Esophagus (tissue), 2 donors: ENCODE measurements at regions not wholly inside any gene's neighbourhood (a gene's known extent, or its start where the extent isn't known, plus 50 kb on each side); places are given as distances from the start of the nearest gene placed in this dataset.

Experiments
- H3K27ac ChIP-seq, 2 donors: one replicate each; pipeline ENCODE4 v1.5.1; 2013; ENCODE audit warnings: low read depth in 2 of 2, mild to moderate bottlenecking in 2 of 2, inconsistent platforms in 1 of 2, low read length in 1 of 2, moderate library complexity in 1 of 2
- H3K27me3 ChIP-seq, 2 donors: one replicate each; pipeline ENCODE4 v1.6.1; 2013; ENCODE audit warnings: low read length in 2 of 2, control low read depth in 1 of 2, mild to moderate bottlenecking in 1 of 2; ENCODE audit not compliant: insufficient read depth in 2 of 2, control insufficient read depth in 1 of 2
- H3K36me3 ChIP-seq, 2 donors: one replicate each; pipeline ENCODE4 v1.6.1; 2013; ENCODE audit warnings: low read length in 1 of 2; ENCODE audit not compliant: control insufficient read depth in 2 of 2, insufficient read depth in 2 of 2
- H3K4me1 ChIP-seq, 2 donors: one replicate each; pipeline ENCODE4 v1.6.1; 2013; ENCODE audit warnings: low read length in 1 of 2; ENCODE audit not compliant: control insufficient read depth in 2 of 2, insufficient read depth in 2 of 2
- H3K4me3 ChIP-seq, 2 donors: one replicate each; pipeline ENCODE4 v1.5.1; 2013; ENCODE audit warnings: low read length in 2 of 2, mild to moderate bottlenecking in 2 of 2, low read depth in 1 of 2, moderate library complexity in 1 of 2
- H3K9me3 ChIP-seq, 2 donors: one replicate each; pipeline ENCODE4 v1.6.1; 2013; ENCODE audit warnings: mild to moderate bottlenecking in 2 of 2, low read depth in 1 of 2, low read length in 1 of 2, moderate library complexity in 1 of 2; ENCODE audit not compliant: control insufficient read depth in 2 of 2, insufficient read depth in 1 of 2
- WGBS, 2 donors: extraction: QIAGEN DNeasy Blood & Tissue Kit; methylation state at CpG; one replicate each; pipeline ENCODE4 v1.1.7; 2013; 5-methylcytosine and 5-hydroxymethylcytosine counted together
- donor health status: healthy with polysubstance abuse.
- donor health status: Bipolar disorder and iron deficiency.

GRCh38 chr20:40438161-40438830 lies 250.7 kb downstream of the MAFB start:
- H3K4me1 ChIP-seq: peaks cover 0 to 5% of the 10 kb centered on the region in 2 donors
- no peaks in the 10 kb centered on the region for H3K36me3 ChIP-seq
- H3K27ac ChIP-seq: no peak overlapping the region
- no peak overlapping the region for H3K4me3 ChIP-seq
- 79 to 81% methylated on average over 8 of the region's 8 CpGs for WGBS, 2 donors
- no peaks in the 10 kb centered on the region for H3K9me3 ChIP-seq
- H3K27me3 ChIP-seq: no peaks in the 10 kb centered on the region

GRCh38 chr20:40436011-40436410 lies 253.0 kb downstream of the MAFB start:
- 96 to 98% methylated on average over 1 of the region's 1 CpG for WGBS, 2 donors
- Histone ChIP-seq H3K9me3 (no peaks in the 10 kb centered on the region), H3K36me3 (no peaks in the 10 kb centered on the region), H3K4me3 (no peak overlapping the region), H3K27me3 (no peaks in the 10 kb centered on the region), H3K4me1 (no peaks in the 10 kb centered on the region), H3K27ac (no peak overlapping the region)

GRCh38 chr20:40435146-40435895 lies 253.7 kb downstream of the MAFB start:
- H3K27me3 ChIP-seq: no peaks in the 10 kb centered on the region
- H3K4me3 ChIP-seq: no peak overlapping the region
- H3K9me3 ChIP-seq: no peaks in the 10 kb centered on the region
- no peak overlapping the region for H3K27ac ChIP-seq
- H3K4me1 ChIP-seq: no peaks in the 10 kb centered on the region
- H3K36me3 ChIP-seq: no peaks in the 10 kb centered on the region
- 79 to 81% methylated on average over 4 of the region's 4 CpGs for WGBS, 2 donors

DNA sequence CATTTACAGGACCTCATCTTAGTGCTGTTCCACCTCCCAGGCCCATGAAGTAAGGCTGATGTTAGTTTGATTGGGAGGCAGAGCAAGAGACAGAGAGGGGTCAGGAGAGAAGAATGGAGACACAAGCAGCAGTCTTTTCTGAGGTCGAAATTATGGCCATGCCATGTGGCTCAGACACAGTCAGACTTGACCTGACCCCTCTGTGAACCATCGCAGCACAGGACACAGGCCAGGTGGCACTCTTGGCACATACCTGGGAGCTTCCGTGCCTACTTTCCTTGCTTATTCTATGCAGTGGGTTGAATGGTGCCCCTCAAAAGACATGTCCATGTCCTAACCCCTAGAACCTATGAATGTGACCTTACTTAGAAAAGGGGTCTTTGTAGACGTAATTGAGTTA lies 254.9 kb downstream of the MAFB start:
- no peaks in the 10 kb centered on the region for H3K9me3 ChIP-seq
- no peaks in the 10 kb centered on the region for H3K4me1 ChIP-seq
- no peaks in the 10 kb centered on the region for H3K36me3 ChIP-seq
- no peaks in the 10 kb centered on the region for H3K27me3 ChIP-seq
- H3K27ac ChIP-seq: no peak overlapping the region
- no peak overlapping the region for H3K4me3 ChIP-seq
- WGBS, 2 donors: 81 to 86% methylated on average over 4 of the region's 4 CpGs

- no peak overlapping the region for H3K27ac ChIP-seq
- H3K4me1 ChIP-seq: no peaks in the 10 kb centered on the region
- no peaks in the 10 kb centered on the region for H3K9me3 ChIP-seq
- H3K27me3 ChIP-seq: no peaks in the 10 kb centered on the region
- WGBS, 2 donors: 73 to 76% methylated on average over 8 of the region's 8 CpGs
- H3K4me3 ChIP-seq: no peak overlapping the region
- no peaks in the 10 kb centered on the region for H3K36me3 ChIP-seq
Measured at GRCh38 chr20:40433341-40433861, 255.6 kb downstream of the MAFB start.

GRCh38 chr20:40431611-40432010 lies 257.4 kb downstream of the MAFB start:
- H3K36me3 ChIP-seq: no peaks in the 10 kb centered on the region
- H3K9me3 ChIP-seq: no peaks in the 10 kb centered on the region
- no peak overlapping the region for H3K27ac ChIP-seq
- H3K4me3 ChIP-seq: no peak overlapping the region
- H3K27me3 ChIP-seq: no peaks in the 10 kb centered on the region
- no peaks in the 10 kb centered on the region for H3K4me1 ChIP-seq
- 75 to 80% methylated on average over 3 of the region's 3 CpGs for WGBS, 2 donors

DNA sequence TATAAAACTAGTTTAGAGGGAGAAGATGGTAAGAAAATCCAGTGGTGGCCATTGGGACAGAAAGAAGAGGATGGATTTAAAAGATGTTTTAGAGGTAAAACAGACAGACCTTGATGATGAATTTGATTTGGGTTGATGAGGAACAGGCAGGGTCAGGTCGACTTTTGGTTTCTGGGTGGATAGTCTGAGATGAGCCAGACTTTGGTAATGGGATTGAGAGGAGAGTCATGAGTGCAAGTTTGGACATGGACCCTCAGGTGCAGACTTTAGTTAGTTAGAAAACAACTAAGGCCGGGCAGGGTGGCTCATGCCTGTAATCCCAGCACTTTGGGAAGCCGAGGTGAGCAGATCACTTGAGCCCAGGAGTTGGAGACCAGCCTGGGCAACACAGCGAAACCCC lies 257.9 kb downstream of the MAFB start:
- H3K27me3 ChIP-seq: no peaks in the 10 kb centered on the region
- no peaks in the 10 kb centered on the region for H3K36me3 ChIP-seq
- WGBS, 2 donors: 78 to 82% methylated on average over 4 of the region's 4 CpGs
- no peak overlapping the region for H3K4me3 ChIP-seq
- no peaks in the 10 kb centered on the region for H3K4me1 ChIP-seq
- no peaks in the 10 kb centered on the region for H3K9me3 ChIP-seq
- no peak overlapping the region for H3K27ac ChIP-seq

DNA sequence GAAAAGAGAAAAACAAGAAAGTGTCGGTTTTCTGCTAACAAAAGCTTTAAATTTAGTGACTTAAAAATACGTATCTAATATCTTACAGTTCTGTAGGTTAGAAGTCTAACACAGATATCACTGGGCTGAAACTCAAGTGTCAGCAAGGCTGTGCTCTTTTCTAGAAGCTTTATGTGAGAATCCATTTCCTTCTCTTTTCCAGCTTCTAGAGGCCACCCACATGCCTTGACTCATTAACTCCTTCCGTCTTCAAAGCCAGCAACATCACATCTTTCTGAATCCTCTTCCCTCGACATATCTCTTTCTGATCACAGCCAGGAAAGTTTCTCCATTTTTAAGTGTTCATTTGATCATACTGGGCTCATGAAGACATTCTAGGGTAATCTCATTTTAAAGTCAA lies 262.0 kb downstream of the MAFB start:
- no peaks in the 10 kb centered on the region for H3K4me1 ChIP-seq
- H3K9me3 ChIP-seq: no peaks in the 10 kb centered on the region
- H3K36me3 ChIP-seq: no peaks in the 10 kb centered on the region
- H3K27me3 ChIP-seq: no peaks in the 10 kb centered on the region
- H3K27ac ChIP-seq: no peak overlapping the region
- no peak overlapping the region for H3K4me3 ChIP-seq
- WGBS, 2 donors: 81 to 82% methylated on average over 4 of the region's 4 CpGs

DNA sequence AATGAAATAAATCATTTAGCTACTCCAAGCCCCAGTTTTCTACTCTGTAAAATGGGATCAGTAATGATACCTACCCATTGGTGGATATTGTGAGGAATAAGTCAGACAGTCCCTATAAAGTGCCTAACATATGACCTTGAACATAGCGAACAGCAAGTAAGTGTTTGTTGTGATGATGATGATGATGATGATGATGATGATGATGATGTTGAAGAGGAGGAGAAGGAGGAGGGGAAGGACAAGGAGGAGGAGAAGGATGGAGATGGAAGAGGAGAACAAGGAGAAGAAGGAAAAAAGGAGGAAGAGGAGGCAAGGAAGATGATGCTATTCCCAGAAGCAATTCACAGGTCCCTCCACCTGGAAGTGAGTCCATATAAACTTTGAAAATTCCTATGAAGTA lies 264.3 kb downstream of the MAFB start:
- no peaks in the 10 kb centered on the region for H3K36me3 ChIP-seq
- no peak overlapping the region for H3K4me3 ChIP-seq
- no peaks in the 10 kb centered on the region for H3K27me3 ChIP-seq
- no peak overlapping the region for H3K27ac ChIP-seq
- no peaks in the 10 kb centered on the region for H3K4me1 ChIP-seq
- no peaks in the 10 kb centered on the region for H3K9me3 ChIP-seq
- WGBS, 2 donors: 86 to 97% methylated on average over 1 of the region's 1 CpG

GRCh38 chr20:40422656-40423055 lies 266.4 kb downstream of the MAFB start:
- no peaks in the 10 kb centered on the region for H3K36me3 ChIP-seq
- no peaks in the 10 kb centered on the region for H3K4me1 ChIP-seq
- no peak overlapping the region for H3K27ac ChIP-seq
- no peaks in the 10 kb centered on the region for H3K9me3 ChIP-seq
- no peaks in the 10 kb centered on the region for H3K27me3 ChIP-seq
- no peak overlapping the region for H3K4me3 ChIP-seq
